Activated CD4-positive, alpha-beta T cell treated with anti-CD3 and anti-CD28 coated beads, Interleukin-2, amount 10 ng/mL, durations not matched to agents 7 days and 5 days (primary cell): ENCODE measurements at regions not wholly inside any gene's neighbourhood (a gene's known extent, or its start where the extent isn't known, plus 50 kb on each side); places are given as distances from the start of the nearest gene placed in this dataset.

ENCODE experiments used
- CTCF ChIA-PET: fragments of 350-600 bp; sonication (Branson Sonifier 250); formaldehyde crosslinking; loops from one replicate; lab custom pipeline; 2021; ENCODE audit warnings: antibody characterized with exemption; lab: Charles Lee
- POLR2A ChIA-PET: fragments of 350-600 bp; sonication (Branson Sonifier 250); formaldehyde crosslinking; loops from one replicate; lab custom pipeline; 2021; ENCODE audit warnings: antibody characterized with exemption; lab: Charles Lee
- DNase-seq: peaks from one replicate; pipeline ENCODE4 v3.0.0-alpha.2; 2020
- H3K27ac Mint-ChIP-seq: one replicate; pipeline ENCODE4 v1.8.0; 2021; ENCODE audit warnings: mild to moderate bottlenecking, moderate library complexity, mixed read lengths
- H3K27me3 Mint-ChIP-seq: one replicate; pipeline ENCODE4 v1.8.0; 2021; ENCODE audit warnings: mixed read lengths
- H3K36me3 Mint-ChIP-seq: one replicate; pipeline ENCODE4 v1.8.0; 2021; ENCODE audit warnings: low read depth, mixed read lengths
- H3K4me1 Mint-ChIP-seq: one replicate; pipeline ENCODE4 v1.8.0; 2021; ENCODE audit warnings: mixed read lengths
- H3K4me3 Mint-ChIP-seq: one replicate; pipeline ENCODE4 v1.8.0; 2021; ENCODE audit warnings: mild to moderate bottlenecking, moderate library complexity, mixed read lengths
- H3K9me3 Mint-ChIP-seq: one replicate; pipeline ENCODE4 v1.8.0; 2021; ENCODE audit warnings: mixed read lengths

DNA sequence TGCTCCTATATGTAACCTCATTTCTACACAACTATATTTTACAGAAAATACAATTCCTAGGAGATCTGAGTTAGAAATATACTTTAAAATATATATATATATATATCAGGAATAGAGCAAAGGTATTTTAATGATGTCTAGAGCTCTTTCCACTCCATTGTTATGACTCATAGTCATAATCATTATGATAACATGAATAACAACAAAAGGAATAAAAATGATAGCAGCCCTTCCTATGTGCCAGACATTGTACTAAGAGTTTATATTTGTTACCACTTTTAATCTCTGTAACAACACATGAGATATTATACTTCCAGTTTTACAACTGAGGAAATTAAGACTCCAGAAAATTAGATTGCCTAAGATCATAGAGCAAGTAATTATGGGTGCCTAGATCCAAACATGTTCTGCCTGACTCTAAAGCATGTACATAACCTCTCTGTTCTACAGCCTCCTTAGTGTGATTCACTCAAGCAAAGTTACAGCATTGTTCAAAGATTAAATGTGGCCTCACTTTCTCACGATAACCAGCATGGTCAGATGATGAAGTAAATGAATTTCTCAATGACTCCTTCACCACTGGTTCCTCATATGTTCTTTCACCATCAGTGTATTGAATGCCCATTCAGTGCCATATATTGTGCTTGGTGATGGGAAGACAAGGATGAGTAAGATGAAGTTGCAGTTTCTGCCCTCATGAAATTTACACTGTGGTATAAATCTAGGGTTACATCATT lies 452.1 kb downstream of the EFNA5 start:
- ChIA-PET POLR2A (no interaction called here), CTCF (no interaction called here)
- no peak overlapping the region for H3K27ac Mint-ChIP-seq
- H3K27me3 Mint-ChIP-seq: no peaks in the 10 kb centered on the region
- H3K36me3 Mint-ChIP-seq: no peaks in the 10 kb centered on the region
- DNase-seq: no peak
- H3K9me3 Mint-ChIP-seq: no peaks in the 10 kb centered on the region
- no peak overlapping the region for H3K4me3 Mint-ChIP-seq
- H3K4me1 Mint-ChIP-seq: no peaks in the 10 kb centered on the region

GRCh38 chr5:107217721-107218130 lies 453.0 kb downstream of the EFNA5 start:
- no peak overlapping the region for H3K27ac Mint-ChIP-seq
- no peak for DNase-seq
- H3K36me3 Mint-ChIP-seq: no peaks in the 10 kb centered on the region
- no peak overlapping the region for H3K4me3 Mint-ChIP-seq
- H3K4me1 Mint-ChIP-seq: no peaks in the 10 kb centered on the region
- H3K9me3 Mint-ChIP-seq: no peaks in the 10 kb centered on the region
- POLR2A ChIA-PET: no interaction called here
- H3K27me3 Mint-ChIP-seq: no peaks in the 10 kb centered on the region
- CTCF ChIA-PET: interaction anchor here (0.6 kb wide), 1 partner anchor 1122 kb away, joined by 4 read pairs; no protein-coding TSS in a partner anchor

DNA sequence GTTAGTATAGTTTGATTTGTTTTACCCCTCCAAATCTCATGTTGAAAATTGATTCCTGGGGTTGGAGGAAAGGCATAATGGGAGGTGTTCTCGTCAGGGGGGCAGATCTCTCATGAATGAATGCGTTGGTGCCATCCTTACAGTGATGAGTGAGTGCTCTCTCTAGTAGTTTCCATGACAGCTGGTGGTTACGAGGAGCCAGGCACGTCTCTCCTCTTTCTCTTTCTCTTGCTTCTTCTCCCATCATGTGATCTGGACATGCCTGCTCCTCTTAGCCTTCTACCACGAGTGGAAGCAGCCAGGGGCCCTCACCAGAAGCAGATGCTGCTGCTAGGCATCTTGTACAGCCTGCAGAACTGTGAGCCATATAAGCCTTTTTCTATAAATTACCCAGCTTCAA lies 454.1 kb downstream of the EFNA5 start:
- no peak overlapping the region for H3K27ac Mint-ChIP-seq
- H3K4me3 Mint-ChIP-seq: no peak overlapping the region
- H3K27me3 Mint-ChIP-seq: no peaks in the 10 kb centered on the region
- no peak for DNase-seq
- H3K9me3 Mint-ChIP-seq: no peaks in the 10 kb centered on the region
- ChIA-PET CTCF (no interaction called here), POLR2A (no interaction called here)
- no peaks in the 10 kb centered on the region for H3K4me1 Mint-ChIP-seq
- no peaks in the 10 kb centered on the region for H3K36me3 Mint-ChIP-seq

GRCh38 chr5:107215611-107216010 lies 455.1 kb downstream of the EFNA5 start:
- Mint-ChIP-seq H3K27ac (no peak overlapping the region), H3K4me1 (no peaks in the 10 kb centered on the region), H3K4me3 (no peak overlapping the region), H3K9me3 (no peaks in the 10 kb centered on the region), H3K27me3 (no peaks in the 10 kb centered on the region), H3K36me3 (no peaks in the 10 kb centered on the region)
- POLR2A ChIA-PET: no interaction called here
- CTCF ChIA-PET: interaction anchor here (0.6 kb wide), 1 partner anchor 1121 kb away, joined by 3 read pairs; no protein-coding TSS in a partner anchor
- DNase-seq: no peak

DNA sequence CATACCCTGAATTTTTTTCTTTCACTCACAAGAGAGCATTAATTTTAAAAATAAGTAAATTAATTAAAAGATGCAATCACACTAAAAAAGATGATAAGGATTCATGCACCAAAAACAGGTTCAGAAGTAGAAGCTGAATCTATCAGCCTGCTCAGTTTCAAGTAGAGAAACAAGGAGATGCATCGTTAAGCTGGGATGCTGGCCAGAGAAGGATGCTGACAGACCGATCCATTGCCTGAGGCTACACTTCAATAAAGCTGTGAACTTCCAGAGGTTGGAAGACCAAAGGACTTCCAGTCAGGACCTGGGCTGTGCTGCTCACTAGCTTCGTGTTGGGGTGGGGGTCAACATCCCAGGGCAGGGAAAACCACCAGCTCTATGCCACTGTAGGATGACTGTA lies 457.7 kb downstream of the EFNA5 start:
- H3K9me3 Mint-ChIP-seq: no peaks in the 10 kb centered on the region
- POLR2A ChIA-PET: no interaction called here
- no peaks in the 10 kb centered on the region for H3K36me3 Mint-ChIP-seq

GRCh38 chr5:107211630-107212029 lies 459.1 kb downstream of the EFNA5 start:
- Mint-ChIP-seq H3K9me3 (no peaks in the 10 kb centered on the region), H3K4me1 (no peaks in the 10 kb centered on the region), H3K36me3 (no peaks in the 10 kb centered on the region), H3K4me3 (no peak overlapping the region), H3K27ac (no peak overlapping the region), H3K27me3 (no peaks in the 10 kb centered on the region)
- POLR2A ChIA-PET: no interaction called here
- DNase-seq: no peak
- CTCF ChIA-PET: no interaction called here

More for the DNA sequence above, 457.7 kb downstream of the EFNA5 start:
- DNase-seq: no peak
- no peak overlapping the region for H3K27ac Mint-ChIP-seq
- H3K4me3 Mint-ChIP-seq: no peak overlapping the region
- CTCF ChIA-PET: interaction anchor here (0.6 to 1.0 kb wide), 2 partner anchors 12 to 535 kb away, joined by 3 read pairs; no protein-coding TSS in a partner anchor
- no peaks in the 10 kb centered on the region for H3K27me3 Mint-ChIP-seq
- no peaks in the 10 kb centered on the region for H3K4me1 Mint-ChIP-seq

- Mint-ChIP-seq H3K4me3 (no peak overlapping the region), H3K27me3 (no peaks in the 10 kb centered on the region), H3K4me1 (no peaks in the 10 kb centered on the region), H3K9me3 (no peaks in the 10 kb centered on the region), H3K36me3 (no peaks in the 10 kb centered on the region), H3K27ac (no peak overlapping the region)
- DNase-seq: no peak
- ChIA-PET POLR2A (no interaction called here), CTCF (no interaction called here)
Measured at GRCh38 chr5:107208867-107209266, 461.9 kb downstream of the EFNA5 start.

- Mint-ChIP-seq H3K4me1 (no peaks in the 10 kb centered on the region), H3K27me3 (no peaks in the 10 kb centered on the region), H3K27ac (no peak overlapping the region), H3K36me3 (no peaks in the 10 kb centered on the region), H3K4me3 (no peak overlapping the region), H3K9me3 (no peaks in the 10 kb centered on the region)
- DNase-seq: no peak
- ChIA-PET CTCF (no interaction called here), POLR2A (no interaction called here)
Measured at GRCh38 chr5:107204413-107204812, 466.3 kb downstream of the EFNA5 start.

GRCh38 chr5:107203243-107203642 lies 467.5 kb downstream of the EFNA5 start:
- H3K4me3 Mint-ChIP-seq: no peak overlapping the region
- no peaks in the 10 kb centered on the region for H3K9me3 Mint-ChIP-seq
- no peaks in the 10 kb centered on the region for H3K27me3 Mint-ChIP-seq
- CTCF ChIA-PET: no interaction called here
- no peak overlapping the region for H3K27ac Mint-ChIP-seq
- POLR2A ChIA-PET: no interaction called here
- H3K4me1 Mint-ChIP-seq: no peaks in the 10 kb centered on the region
- DNase-seq: no peak
- no peaks in the 10 kb centered on the region for H3K36me3 Mint-ChIP-seq

DNA sequence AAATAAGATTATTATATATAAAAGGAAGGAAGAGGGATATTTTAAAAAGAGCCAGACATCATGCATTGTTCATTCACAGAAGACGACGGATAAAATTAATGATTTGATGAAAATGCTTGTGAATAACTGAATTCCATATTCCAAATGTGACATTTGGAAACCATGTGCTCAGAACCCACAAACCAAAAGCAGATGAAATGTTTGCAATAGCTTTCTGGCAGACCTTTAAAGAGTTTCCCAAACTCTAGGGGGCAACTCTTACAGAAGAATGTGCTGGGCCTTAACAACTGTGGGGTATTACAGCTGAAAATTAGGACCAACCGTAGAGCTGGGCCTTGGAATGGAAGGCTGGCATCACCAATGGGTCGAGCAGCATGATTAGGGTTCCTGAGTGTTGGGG lies 471.0 kb downstream of the EFNA5 start:
- H3K27ac Mint-ChIP-seq: no peak overlapping the region
- ChIA-PET POLR2A (no interaction called here), CTCF (no interaction called here)
- H3K27me3 Mint-ChIP-seq: no peaks in the 10 kb centered on the region
- no peak for DNase-seq
- no peaks in the 10 kb centered on the region for H3K36me3 Mint-ChIP-seq
- no peak overlapping the region for H3K4me3 Mint-ChIP-seq
- no peaks in the 10 kb centered on the region for H3K4me1 Mint-ChIP-seq
- H3K9me3 Mint-ChIP-seq: no peaks in the 10 kb centered on the region

DNA sequence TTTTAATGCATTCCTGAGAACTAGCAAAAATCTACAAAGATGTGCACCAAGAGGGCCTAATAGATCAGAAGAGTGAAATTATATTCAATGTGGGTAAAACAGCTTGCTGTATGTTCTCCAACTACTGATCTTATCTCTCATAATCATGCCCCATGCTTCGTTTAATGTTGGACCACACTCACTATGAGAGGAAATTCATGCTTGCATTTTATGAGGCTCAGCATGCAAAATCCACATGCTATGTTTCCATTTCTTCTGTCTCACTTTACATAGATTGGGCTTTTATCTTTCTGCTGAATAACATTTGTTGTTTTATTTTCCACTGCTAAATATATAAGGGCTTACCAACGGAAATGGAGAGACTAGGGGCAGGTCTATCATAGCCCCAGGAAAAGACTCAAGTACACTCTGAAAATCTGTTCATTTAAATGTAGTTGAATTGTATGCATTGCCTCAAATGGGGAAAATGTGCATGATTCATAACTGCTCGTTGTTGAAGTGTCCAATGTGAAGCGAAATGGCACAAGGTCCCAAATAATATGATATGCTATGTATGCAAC lies 474.2 kb downstream of the EFNA5 start:
- CTCF ChIA-PET: no interaction called here
- DNase-seq: no peak
- Mint-ChIP-seq H3K9me3 (no peaks in the 10 kb centered on the region), H3K27ac (no peak overlapping the region), H3K4me3 (no peak overlapping the region), H3K27me3 (no peaks in the 10 kb centered on the region), H3K36me3 (no peaks in the 10 kb centered on the region), H3K4me1 (no peaks in the 10 kb centered on the region)
- POLR2A ChIA-PET: no interaction called here

GRCh38 chr5:107195890-107196395 lies 474.8 kb downstream of the EFNA5 start:
- H3K27me3 Mint-ChIP-seq: no peaks in the 10 kb centered on the region
- no peak overlapping the region for H3K4me3 Mint-ChIP-seq
- ChIA-PET POLR2A (no interaction called here), CTCF (no interaction called here)
- H3K36me3 Mint-ChIP-seq: no peaks in the 10 kb centered on the region
- DNase-seq: no peak
- H3K27ac Mint-ChIP-seq: no peak overlapping the region
- no peaks in the 10 kb centered on the region for H3K4me1 Mint-ChIP-seq
- no peaks in the 10 kb centered on the region for H3K9me3 Mint-ChIP-seq

GRCh38 chr5:107184871-107185270 lies 485.9 kb downstream of the EFNA5 start:
- H3K4me1 Mint-ChIP-seq: no peaks in the 10 kb centered on the region
- no peak overlapping the region for H3K27ac Mint-ChIP-seq
- DNase-seq: no peak
- no peak overlapping the region for H3K4me3 Mint-ChIP-seq
- H3K27me3 Mint-ChIP-seq: no peaks in the 10 kb centered on the region
- no peaks in the 10 kb centered on the region for H3K36me3 Mint-ChIP-seq
- POLR2A ChIA-PET: no interaction called here
- CTCF ChIA-PET: no interaction called here
- no peaks in the 10 kb centered on the region for H3K9me3 Mint-ChIP-seq
